K562 (cell line): ENCODE measurements at regions not wholly inside any gene's neighbourhood (a gene's known extent, or its start where the extent isn't known, plus 50 kb on each side); places are given as distances from the start of the nearest gene placed in this dataset.

Experiments used
- ATAC-seq: fragments of 200-7000 bp; cut with Tn5 transposase; 3 replicates; pipeline ENCODE4 v1.9.1; 2020; ENCODE audit warnings: moderate library complexity
- BruUV-seq: library from RNA; stranded (reverse); fragments of 400-500 nt; replicated peaks from 2 replicates; lab custom pipeline; 2021; lab: Mats Ljungman, UMichigan
- CTCF ChIA-PET: fragments of 300-600 bp; formaldehyde crosslinking; extraction: SDS; loops from one replicate; lab custom pipeline; 2021; ENCODE audit warnings: low intra/inter-chr PET ratio; lab: Yijun Ruan, JAX
- POLR2A ChIA-PET: fragments of 300-600, 350-650 bp; sonication (Branson Sonifier 250); formaldehyde crosslinking; extraction: SDS; loops from one replicate; lab custom pipeline; 2021; ENCODE audit warnings: antibody characterized with exemption, inconsistent platforms; lab: Yijun Ruan, JAX
- DNase-seq, 4 experiments: peaks; one replicate each; pipeline versions ENCODE4 v3.0.0 to v3.0.0-alpha.2; 2011 to 2018; ENCODE audit warnings: low spot score in 3 of 4, mixed read lengths in 3 of 4; ENCODE audit errors: extremely low read depth in 1 of 4
- FAIRE-seq: peaks from 2 replicates; lab custom pipeline; 2011; peaks lifted over from hg19 to GRCh38; lab: Jason Lieb, UNC
- H2AFZ ChIP-seq: 2 replicates; pipeline ENCODE4 v1.6.0; 2011; ENCODE audit warnings: low read depth, low read length, control low read depth, inconsistent platforms
- H3K27ac ChIP-seq: fragments of 200-600 bp; 3 replicates; pipeline ENCODE4 v1.8.0; 2011; ENCODE audit warnings: low read depth, mild to moderate bottlenecking, control low read depth, inconsistent platforms, low read length, moderate library complexity, mixed read lengths; ENCODE audit errors: extremely low read depth
- H3K27me3 ChIP-seq, 2 experiments: fragments of 300-600 bp in 1 of 2; 2 replicates in 1 of 2; 3 replicates in 1 of 2; pipeline versions ENCODE4 v1.6.0 to v1.8.0; 2011; ENCODE audit warnings: inconsistent platforms in 2 of 2, low read length in 2 of 2, mild to moderate bottlenecking in 1 of 2, mixed read lengths in 1 of 2, moderate library complexity in 1 of 2; ENCODE audit not compliant: control insufficient read depth in 2 of 2, insufficient read depth in 2 of 2
- H3K36me3 ChIP-seq: fragments of 300-600 bp; 3 replicates; pipeline ENCODE4 v1.8.0; 2011; ENCODE audit warnings: mild to moderate bottlenecking, low read length, inconsistent platforms; ENCODE audit not compliant: control insufficient read depth, insufficient read depth
- H3K4me1 ChIP-seq, 2 experiments: fragments of 200-600 bp in 1 of 2; replicated peaks in 1 of 2; 2 replicates in 1 of 2; 3 replicates in 1 of 2; pipeline versions ENCODE4 v1.5.1 to v1.8.0; 2011; ENCODE audit warnings: inconsistent platforms in 2 of 2, low read length in 2 of 2, mild to moderate bottlenecking in 1 of 2, mixed read lengths in 1 of 2, moderate library complexity in 1 of 2; ENCODE audit not compliant: control insufficient read depth in 2 of 2, insufficient read depth in 2 of 2
- H3K4me2 ChIP-seq: 2 replicates; pipeline ENCODE4 v1.6.1; 2011; ENCODE audit warnings: low read length, control low read depth, inconsistent platforms, mixed read lengths; ENCODE audit not compliant: insufficient read depth
- H3K4me3 ChIP-seq: fragments of 200-600 bp; sonication (generic), shearing (Covaris generic); 2 replicates; pipeline ENCODE4 v1.5.1; 2016; ENCODE audit warnings: control low read depth, inconsistent platforms
- H3K79me2 ChIP-seq: fragments of 200-600 bp; 3 replicates; pipeline ENCODE4 v1.8.0; 2011; ENCODE audit warnings: low read length, inconsistent platforms; ENCODE audit not compliant: control insufficient read depth, insufficient read depth
- H3K9ac ChIP-seq, 2 experiments: 2 replicates each; pipeline versions ENCODE4 v1.6.0 to v1.6.1; 2011; ENCODE audit warnings: low read depth in 2 of 2, low read length in 2 of 2, control low read depth in 1 of 2, inconsistent platforms in 1 of 2, mild to moderate bottlenecking in 1 of 2, mixed read lengths in 1 of 2; ENCODE audit not compliant: insufficient read depth in 1 of 2
- H3K9me1 ChIP-seq: one replicate; pipeline ENCODE4 v1.6.0; 2011; ENCODE audit warnings: inconsistent platforms, mild to moderate bottlenecking, low read length, moderate library complexity; ENCODE audit not compliant: control insufficient read depth, insufficient read depth
- H3K9me3 ChIP-seq: replicated peaks from 2 replicates; pipeline ENCODE4 v1.5.1; 2011; ENCODE audit warnings: low read depth, low read length, inconsistent platforms; ENCODE audit not compliant: control insufficient read depth, insufficient read depth
- H4K20me1 ChIP-seq: replicated peaks from 2 replicates; pipeline ENCODE4 v1.6.1; 2011; ENCODE audit warnings: low read length, inconsistent platforms, mixed read lengths; ENCODE audit not compliant: control insufficient read depth, insufficient read depth
- JUND ChIP-seq, 2 experiments: IDR thresholded peaks; 2 replicates in 1 of 2; 3 replicates in 1 of 2; pipeline ENCODE4 v1.6.1; 2011; ENCODE audit warnings: borderline replicate concordance in 2 of 2, low read depth in 2 of 2, low read length in 2 of 2, improper control_type of control experiment in 1 of 2, missing biosample characterization in 1 of 2, missing genetic modification characterization in 1 of 2, missing genetic modification reagents in 1 of 2
- MEF2A ChIP-seq: IDR thresholded peaks from 2 replicates; pipeline ENCODE4 v1.6.1; 2011; ENCODE audit warnings: low read depth, mild to moderate bottlenecking, low read length, moderate library complexity; ENCODE audit not compliant: control insufficient read depth
- NUFIP1 ChIP-seq: fragments of 450-650 bp; IDR thresholded peaks from 2 replicates; pipeline ENCODE4 v1.6.1; 2018; ENCODE audit not compliant: partially characterized antibody
- PHF20 ChIP-seq: fragments of 450-650 bp; IDR thresholded peaks from 2 replicates; pipeline ENCODE4 v1.6.1; 2018; ENCODE audit not compliant: partially characterized antibody
- POLR2AphosphoS2 ChIP-seq: IDR thresholded peaks from 2 replicates; pipeline ENCODE4 v1.6.1; 2012; ENCODE audit warnings: low read length, improper control_type of control experiment
- PTRF ChIP-seq: fragments of 450-650 bp; IDR thresholded peaks from 2 replicates; pipeline ENCODE4 v1.6.1; 2016; ENCODE audit warnings: mild to moderate bottlenecking, missing genetic modification characterization, missing compliant biosample characterization
- RBM22 ChIP-seq: fragments of 200-400 bp; formaldehyde crosslinking; IDR thresholded peaks from 2 replicates; pipeline ENCODE4 v1.6.1; 2018; ENCODE audit warnings: low read length, low read depth; ENCODE audit not compliant: poor library complexity, severe bottlenecking
- TCF3 ChIP-seq: sonication (generic); formaldehyde crosslinking; IDR thresholded peaks from 2 replicates; pipeline ENCODE4 v1.4.0; 2020; ENCODE audit warnings: mild to moderate bottlenecking, missing genetic modification reagents
- WGBS: fragments of 100-300 bp; shearing (Covaris generic); methylation state at CpG from one replicate; pipeline ENCODE4 v1.1.6; 2016; ENCODE audit warnings: low coverage, mixed read lengths; ENCODE audit not compliant: insufficient coverage; ENCODE audit errors: missing lambda C conversion rate; 5-methylcytosine and 5-hydroxymethylcytosine counted together
- in situ Hi-C: fragments of 300-500 bp; cut with MboI; formaldehyde crosslinking; loops from 4 replicates; pipeline ENCODE4 v1.15.0; 2018; ENCODE audit warnings: inconsistent platforms, mixed read lengths
- intact Hi-C: fragments of 100-400 bp; cut with micrococcal nuclease; formaldehyde crosslinking; loops from 2 replicates; pipeline ENCODE4 v1.14.2; 2022
- TF ChIP-seq, protein P1 (sequence below): fragments of 250-450 bp; sonication (Bioruptor Pico); IDR thresholded peaks from 2 replicates; pipeline ENCODE4 v1.8.0; 2021; ENCODE audit warnings: borderline replicate concordance, mild to moderate bottlenecking, moderate library complexity; ENCODE audit not compliant: poor library complexity, severe bottlenecking
- TF ChIP-seq, protein P2 (sequence below): IDR thresholded peaks from 2 replicates; pipeline ENCODE4 v1.6.1; 2016; ENCODE audit warnings: missing genetic modification characterization, missing compliant biosample characterization
- TF ChIP-seq, protein P3 (sequence below): sonication (generic); formaldehyde crosslinking; IDR thresholded peaks from 2 replicates; pipeline ENCODE4 v1.8.0; 2022; ENCODE audit warnings: mild to moderate bottlenecking, missing genetic modification reagents
- TF ChIP-seq, protein P4 (sequence below): fragments of 450-650 bp; IDR thresholded peaks from 2 replicates; pipeline ENCODE4 v1.6.1; 2018; ENCODE audit warnings: mild to moderate bottlenecking, low read depth; ENCODE audit not compliant: partially characterized antibody

DNA sequence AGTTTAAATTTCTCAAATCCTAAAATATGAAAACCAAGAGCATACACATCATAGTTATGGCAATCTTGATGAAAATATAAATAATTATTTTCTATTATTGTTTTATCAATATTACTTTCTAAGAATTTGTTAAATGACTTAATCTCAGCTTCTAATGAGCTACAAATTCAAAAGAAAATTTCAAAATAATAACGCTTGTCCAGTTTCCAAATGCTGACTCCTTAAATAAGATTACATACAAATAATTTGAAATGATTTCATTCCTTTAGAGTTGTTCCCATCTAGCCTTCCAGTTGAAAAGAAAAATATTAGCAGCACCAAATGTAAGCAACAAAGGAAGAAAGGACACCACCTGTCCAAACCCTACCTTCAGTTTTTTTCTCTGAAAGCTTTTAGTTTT lies 82.4 kb upstream of the COL5A2 start:
- Histone ChIP-seq H2AFZ (no peak overlapping the region), H3K79me2 (no peaks in the 10 kb centered on the region), H3K9me3 (no peaks in the 10 kb centered on the region), H3K4me2 (no peak overlapping the region), H4K20me1 (no peaks in the 10 kb centered on the region), H3K27me3 (no peaks in the 10 kb centered on the region), H3K9ac (no peak overlapping the region), H3K9me1 (no peaks in the 10 kb centered on the region), H3K27ac (no peak overlapping the region), H3K4me1 (no peaks in the 10 kb centered on the region), H3K4me3 (no peak overlapping the region), H3K36me3 (no peaks in the 10 kb centered on the region)
- DNase-seq, result no peak
- 0% methylated on average over 1 of the region's 1 CpG for WGBS
- TF ChIP-seq JUND (IDR thresholded peaks at IDR 0.05; ENCODE audit: borderline replicate concordance, low read depth, low read length), result no peak
- TF ChIP-seq JUND (tag; IDR thresholded peaks at IDR 0.05; ENCODE audit: borderline replicate concordance, low read depth, low read length), result no peak
- TF ChIP-seq, protein P1, sequence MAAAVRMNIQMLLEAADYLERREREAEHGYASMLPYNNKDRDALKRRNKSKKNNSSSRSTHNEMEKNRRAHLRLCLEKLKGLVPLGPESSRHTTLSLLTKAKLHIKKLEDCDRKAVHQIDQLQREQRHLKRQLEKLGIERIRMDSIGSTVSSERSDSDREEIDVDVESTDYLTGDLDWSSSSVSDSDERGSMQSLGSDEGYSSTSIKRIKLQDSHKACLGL, result no peak
- TF ChIP-seq, protein P2, sequence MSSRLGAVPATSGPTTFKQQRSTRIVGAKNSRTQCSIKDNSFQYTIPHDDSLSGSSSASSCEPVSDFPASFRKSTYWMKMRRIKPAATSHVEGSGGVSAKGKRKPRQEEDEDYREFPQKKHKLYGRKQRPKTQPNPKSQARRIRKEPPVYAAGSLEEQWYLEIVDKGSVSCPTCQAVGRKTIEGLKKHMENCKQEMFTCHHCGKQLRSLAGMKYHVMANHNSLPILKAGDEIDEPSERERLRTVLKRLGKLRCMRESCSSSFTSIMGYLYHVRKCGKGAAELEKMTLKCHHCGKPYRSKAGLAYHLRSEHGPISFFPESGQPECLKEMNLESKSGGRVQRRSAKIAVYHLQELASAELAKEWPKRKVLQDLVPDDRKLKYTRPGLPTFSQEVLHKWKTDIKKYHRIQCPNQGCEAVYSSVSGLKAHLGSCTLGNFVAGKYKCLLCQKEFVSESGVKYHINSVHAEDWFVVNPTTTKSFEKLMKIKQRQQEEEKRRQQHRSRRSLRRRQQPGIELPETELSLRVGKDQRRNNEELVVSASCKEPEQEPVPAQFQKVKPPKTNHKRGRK, result no peak
- no peak for TF ChIP-seq POLR2AphosphoS2
- TF ChIP-seq, protein P3, sequence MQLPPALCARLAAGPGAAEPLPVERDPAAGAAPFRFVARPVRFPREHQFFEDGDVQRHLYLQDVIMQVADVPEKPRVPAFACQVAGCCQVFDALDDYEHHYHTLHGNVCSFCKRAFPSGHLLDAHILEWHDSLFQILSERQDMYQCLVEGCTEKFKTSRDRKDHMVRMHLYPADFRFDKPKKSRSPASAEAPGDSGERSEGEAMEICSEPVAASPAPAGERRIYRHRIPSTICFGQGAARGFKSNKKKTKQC (CRISPR knock-in tag), result no peak
- no peak for TF ChIP-seq TCF3 (CRISPR knock-in tag)
- no peak for TF ChIP-seq NUFIP1
- TF ChIP-seq PHF20, result no peak
- no peak for TF ChIP-seq PTRF (tag)
- TF ChIP-seq RBM22, result no peak
- TF ChIP-seq, protein P4, sequence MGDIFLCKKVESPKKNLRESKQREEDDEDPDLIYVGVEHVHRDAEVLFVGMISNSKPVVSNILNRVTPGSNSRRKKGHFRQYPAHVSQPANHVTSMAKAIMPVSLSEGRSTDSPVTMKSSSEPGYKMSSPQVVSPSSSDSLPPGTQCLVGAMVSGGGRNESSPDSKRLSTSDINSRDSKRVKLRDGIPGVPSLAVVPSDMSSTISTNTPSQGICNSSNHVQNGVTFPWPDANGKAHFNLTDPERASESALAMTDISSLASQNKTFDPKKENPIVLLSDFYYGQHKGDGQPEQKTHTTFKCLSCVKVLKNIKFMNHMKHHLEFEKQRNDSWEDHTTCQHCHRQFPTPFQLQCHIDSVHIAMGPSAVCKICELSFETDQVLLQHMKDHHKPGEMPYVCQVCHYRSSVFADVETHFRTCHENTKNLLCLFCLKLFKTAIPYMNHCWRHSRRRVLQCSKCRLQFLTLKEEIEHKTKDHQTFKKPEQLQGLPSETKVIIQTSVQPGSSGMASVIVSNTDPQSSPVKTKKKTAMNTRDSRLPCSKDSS, result no peak
- TF ChIP-seq MEF2A, result no peak
- intact Hi-C loops (no loop called here), in situ Hi-C loops (no loop called here)
- ChIA-PET POLR2A (no interaction called here), CTCF (no interaction called here)
- no peak for ATAC-seq
- no peak for FAIRE-seq
- BruUV-seq, result no TSS peak
